ENCODE measurements at regions not wholly inside any gene's neighbourhood (a gene's known extent, or its start where the extent isn't known, plus 50 kb on each side); places are given as distances from the start of the nearest gene placed in this dataset.
A peak's percentile ranks its signal among the peaks of the same experiment; 100 is the strongest.

DNA sequence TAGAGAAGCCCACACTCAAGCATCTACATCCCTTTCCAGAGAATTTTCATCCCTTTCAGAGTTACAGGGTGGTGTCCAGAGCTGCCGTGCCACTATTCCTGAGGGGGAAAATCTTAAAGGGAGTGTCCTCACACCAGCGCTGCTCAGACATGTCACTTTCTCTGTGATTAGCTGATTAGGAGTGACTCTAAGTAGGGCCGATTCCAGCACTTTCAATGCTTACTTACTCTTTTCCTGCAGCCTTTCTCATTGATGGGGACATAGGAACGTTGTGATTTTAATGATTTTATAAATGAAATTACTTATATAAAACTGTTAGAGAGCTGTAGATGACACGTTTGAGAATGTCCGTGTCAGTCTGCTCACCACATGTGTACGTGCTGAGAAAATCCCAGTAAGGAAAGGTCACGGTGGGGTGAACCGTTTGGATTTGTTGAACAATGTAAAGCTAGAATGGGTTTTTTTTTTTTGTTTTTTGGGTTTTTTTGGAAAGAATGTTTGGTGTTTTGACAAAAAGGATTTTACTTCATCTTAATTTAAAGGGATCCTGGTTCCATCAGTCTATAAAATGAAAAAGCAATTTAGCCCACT, 56.6 kb upstream of the SPATA13 start:
- Mint-ChIP-seq H3K27ac (no peak overlapping the region), H3K36me3 (no peaks in the 10 kb centered on the region), H3K27me3 (no peaks in the 10 kb centered on the region), H3K4me3 (no peak overlapping the region), H3K9me3 (no peaks in the 10 kb centered on the region), H3K4me1 (peaks cover 4 to 8% of the 10 kb centered on the region in 2 donors)
- ATAC-seq (replicated peaks): no peak
- DNase-seq: no peak

DNA sequence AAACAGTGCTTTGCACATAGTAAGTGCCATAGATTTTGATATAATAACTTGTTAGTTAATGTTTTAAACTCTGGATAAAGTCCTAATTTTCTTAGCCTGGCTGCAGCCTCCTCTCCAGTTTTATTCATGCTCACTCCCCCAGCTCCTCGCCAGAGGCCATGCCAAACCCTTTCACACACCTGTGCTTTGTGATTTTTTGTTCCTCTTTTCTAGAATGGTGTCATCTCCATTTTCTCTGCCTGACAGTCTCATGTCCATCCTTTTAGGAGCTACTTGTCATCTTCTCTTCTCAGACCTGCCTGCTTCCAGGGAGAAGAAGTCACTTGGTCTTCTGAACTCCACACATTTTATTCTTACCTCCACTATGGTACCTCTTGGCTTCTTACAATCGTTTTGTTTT, 55.8 kb upstream of the SPATA13 start:
- H3K4me3 Mint-ChIP-seq: no peak overlapping the region
- peak overlapping the region; percentile 62 for H3K27ac Mint-ChIP-seq

DNA sequence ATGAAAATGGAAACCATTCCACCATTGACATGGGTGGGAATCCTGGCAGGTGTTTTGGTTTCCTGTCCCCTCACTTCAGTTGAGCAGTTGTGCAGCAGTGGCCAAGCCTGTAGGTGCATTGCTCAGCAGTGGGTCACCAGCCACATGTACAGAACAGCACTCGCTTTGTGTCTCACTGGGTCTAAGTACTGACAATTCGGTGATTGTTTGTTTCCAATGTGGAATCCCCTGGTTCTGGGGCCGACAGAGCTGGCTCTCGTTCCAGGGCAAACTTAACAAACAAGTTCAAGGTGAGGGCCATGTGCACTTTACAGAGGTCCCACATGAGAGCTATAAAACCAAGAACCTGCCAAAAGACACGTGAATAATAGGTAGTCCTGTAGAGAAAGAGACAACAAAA, 54.1 kb upstream of the SPATA13 start:
- H3K27me3 Mint-ChIP-seq: peaks cover 5% of the 10 kb centered on the region in 2 donors
- ATAC-seq (replicated peaks) (no peak), DNase-seq (no peak)
- no peak overlapping the region for H3K4me3 Mint-ChIP-seq
- H3K4me1 Mint-ChIP-seq: peaks cover 4 to 8% of the 10 kb centered on the region in 2 donors
- no peaks in the 10 kb centered on the region for H3K36me3 Mint-ChIP-seq
- H3K27ac Mint-ChIP-seq: no peak overlapping the region
- no peaks in the 10 kb centered on the region for H3K9me3 Mint-ChIP-seq

More for the DNA sequence above, 55.8 kb upstream of the SPATA13 start:
- no peaks in the 10 kb centered on the region for H3K9me3 Mint-ChIP-seq
- ATAC-seq (replicated peaks) (peak; percentile 45 to 69), DNase-seq (no peak)
- peaks cover 4 to 8% of the 10 kb centered on the region in 2 donors for H3K4me1 Mint-ChIP-seq
- no peaks in the 10 kb centered on the region for H3K27me3 Mint-ChIP-seq
- no peaks in the 10 kb centered on the region for H3K36me3 Mint-ChIP-seq

DNA sequence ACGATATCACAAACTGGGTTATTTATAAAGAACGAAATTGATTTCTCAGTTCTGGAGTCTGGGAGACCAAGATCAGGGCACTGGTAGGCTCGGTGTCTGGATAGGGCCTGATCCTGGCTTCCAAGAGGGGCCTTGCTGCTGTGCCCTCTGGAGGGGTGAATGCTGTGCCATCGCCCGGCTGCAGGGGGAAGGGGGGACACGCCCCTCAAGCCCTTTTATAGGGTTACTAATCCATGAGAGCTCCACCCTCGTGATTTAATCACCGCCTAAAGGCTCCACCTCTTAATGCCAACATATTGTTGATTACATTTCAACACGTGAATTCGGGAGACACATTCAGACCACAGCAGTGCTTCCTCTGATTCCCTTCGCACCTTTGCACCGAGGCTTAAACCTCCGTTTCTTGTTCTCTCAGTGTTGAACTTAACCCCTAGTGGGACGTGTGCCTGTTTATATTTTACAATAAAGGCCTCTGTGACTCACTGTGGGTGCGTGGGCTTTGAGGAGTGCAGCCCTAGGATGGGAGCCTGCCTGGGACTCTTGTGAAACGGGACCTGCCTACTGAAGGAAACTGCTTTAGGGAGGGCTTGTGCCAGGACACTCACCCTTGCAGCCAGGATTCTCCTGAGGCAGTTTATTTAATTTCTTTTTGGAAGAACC, 52.4 kb upstream of the SPATA13 start:
- DNase-seq (no peak), ATAC-seq (replicated peaks) (no peak)
- Mint-ChIP-seq H3K36me3 (no peaks in the 10 kb centered on the region), H3K4me3 (no peak overlapping the region), H3K27ac (no peak overlapping the region), H3K9me3 (no peaks in the 10 kb centered on the region), H3K4me1 (peaks cover 4 to 8% of the 10 kb centered on the region in 2 donors), H3K27me3 (peaks cover 20% of the 10 kb centered on the region in 2 donors)

DNA sequence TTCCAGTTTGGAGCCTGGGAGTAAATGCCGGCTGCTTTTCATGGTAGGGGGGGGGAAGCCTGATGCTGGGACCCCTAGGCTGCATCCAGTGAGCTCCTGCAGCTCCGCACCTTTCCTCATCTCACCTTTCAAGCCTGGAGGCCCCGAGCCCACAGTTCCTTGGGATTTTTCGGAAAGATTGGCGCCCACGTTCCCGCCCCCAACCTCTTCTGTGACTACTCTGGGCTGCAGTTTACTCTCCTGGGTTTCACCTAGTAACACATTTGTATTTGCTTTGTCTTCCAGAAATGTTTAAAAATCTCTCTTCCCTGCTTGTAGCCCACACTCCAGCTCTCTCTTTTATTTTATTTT, 51.9 kb upstream of the SPATA13 start:
- no peak for ATAC-seq (replicated peaks)
- no peak for DNase-seq
- peaks cover 20 to 24% of the 10 kb centered on the region in 2 donors for H3K27me3 Mint-ChIP-seq
- no peaks in the 10 kb centered on the region for H3K9me3 Mint-ChIP-seq
- no peak overlapping the region for H3K4me3 Mint-ChIP-seq
- H3K4me1 Mint-ChIP-seq: peaks cover 4 to 8% of the 10 kb centered on the region in 2 donors
- no peak overlapping the region for H3K27ac Mint-ChIP-seq
- no peaks in the 10 kb centered on the region for H3K36me3 Mint-ChIP-seq

DNA sequence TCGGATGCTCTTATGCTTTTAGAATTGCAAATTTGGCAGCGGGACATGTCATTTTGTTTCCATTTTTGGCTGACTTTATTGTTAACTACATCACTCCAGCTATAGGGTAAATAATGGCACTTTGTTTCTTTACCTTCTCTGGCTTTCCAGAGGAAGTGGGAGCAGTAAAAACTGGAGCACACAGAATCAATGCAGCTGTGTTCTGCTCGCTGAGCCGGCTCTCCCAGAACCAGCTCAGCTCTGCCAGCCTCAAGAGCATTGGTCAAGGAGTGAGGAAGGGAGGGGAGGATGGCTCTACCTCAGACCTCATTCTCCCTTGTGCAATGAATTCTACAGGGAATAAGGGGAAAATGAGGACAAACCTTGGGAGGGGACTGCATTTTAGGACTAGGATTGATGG, 50.5 kb upstream of the SPATA13 start:
- ATAC-seq (replicated peaks) (no peak), DNase-seq (no peak)
- Mint-ChIP-seq H3K27ac (no peak overlapping the region), H3K36me3 (no peaks in the 10 kb centered on the region), H3K4me3 (no peak overlapping the region), H3K27me3 (peaks cover 20 to 24% of the 10 kb centered on the region in 2 donors), H3K4me1 (peaks cover 0 to 2% of the 10 kb centered on the region in 2 donors), H3K9me3 (no peaks in the 10 kb centered on the region)
